ENCODE measurements at regions not wholly inside any gene's neighbourhood (a gene's known extent, or its start where the extent isn't known, plus 50 kb on each side); places are given as distances from the start of the nearest gene placed in this dataset.

GRCh38 chr11:95372097-95372656, 141.2 kb upstream of the SESN3 start:
- no peak for DNase-seq (ENCODE audit: low read depth)
- in situ Hi-C loops (cut with HindIII; ENCODE audit: low sequenced_read_pairs) = no loop called here

DNA sequence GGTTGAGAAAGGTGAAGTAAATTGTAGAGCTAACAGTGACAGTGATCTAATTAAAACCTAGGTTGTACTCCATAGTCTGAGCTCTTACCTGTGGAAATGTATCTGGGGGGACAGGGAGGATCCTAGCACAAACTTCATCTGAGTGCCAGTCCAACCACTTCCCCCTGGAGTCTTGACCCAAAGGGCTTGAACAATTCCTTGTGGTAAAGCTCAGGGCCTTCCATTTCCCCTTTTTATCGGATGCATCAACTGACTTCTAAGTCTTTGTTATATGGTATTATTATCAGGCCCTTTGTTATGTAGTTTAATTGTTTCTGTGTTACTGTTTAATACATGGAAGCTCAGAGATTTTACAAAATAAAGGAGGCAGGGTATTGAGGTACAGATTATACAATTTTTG, 140.2 kb upstream of the SESN3 start:
- TF ChIP-seq, protein P1, sequence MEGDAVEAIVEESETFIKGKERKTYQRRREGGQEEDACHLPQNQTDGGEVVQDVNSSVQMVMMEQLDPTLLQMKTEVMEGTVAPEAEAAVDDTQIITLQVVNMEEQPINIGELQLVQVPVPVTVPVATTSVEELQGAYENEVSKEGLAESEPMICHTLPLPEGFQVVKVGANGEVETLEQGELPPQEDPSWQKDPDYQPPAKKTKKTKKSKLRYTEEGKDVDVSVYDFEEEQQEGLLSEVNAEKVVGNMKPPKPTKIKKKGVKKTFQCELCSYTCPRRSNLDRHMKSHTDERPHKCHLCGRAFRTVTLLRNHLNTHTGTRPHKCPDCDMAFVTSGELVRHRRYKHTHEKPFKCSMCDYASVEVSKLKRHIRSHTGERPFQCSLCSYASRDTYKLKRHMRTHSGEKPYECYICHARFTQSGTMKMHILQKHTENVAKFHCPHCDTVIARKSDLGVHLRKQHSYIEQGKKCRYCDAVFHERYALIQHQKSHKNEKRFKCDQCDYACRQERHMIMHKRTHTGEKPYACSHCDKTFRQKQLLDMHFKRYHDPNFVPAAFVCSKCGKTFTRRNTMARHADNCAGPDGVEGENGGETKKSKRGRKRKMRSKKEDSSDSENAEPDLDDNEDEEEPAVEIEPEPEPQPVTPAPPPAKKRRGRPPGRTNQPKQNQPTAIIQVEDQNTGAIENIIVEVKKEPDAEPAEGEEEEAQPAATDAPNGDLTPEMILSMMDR (IDR thresholded peaks at IDR 0.05; ENCODE audit: low read depth, low read length, missing control alignments) = no peak
- in situ Hi-C loops (cut with HindIII; ENCODE audit: low sequenced_read_pairs) = no loop called here

More at GRCh38 chr11:95372097-95372656, 141.2 kb upstream of the SESN3 start:
- no peak overlapping the region for H3K4me3 ChIP-seq (ENCODE audit: low read depth, low read length)
- TF ChIP-seq, protein P1 (IDR thresholded peaks at IDR 0.05; ENCODE audit: low read depth, low read length, missing control alignments) = no peak

DNA sequence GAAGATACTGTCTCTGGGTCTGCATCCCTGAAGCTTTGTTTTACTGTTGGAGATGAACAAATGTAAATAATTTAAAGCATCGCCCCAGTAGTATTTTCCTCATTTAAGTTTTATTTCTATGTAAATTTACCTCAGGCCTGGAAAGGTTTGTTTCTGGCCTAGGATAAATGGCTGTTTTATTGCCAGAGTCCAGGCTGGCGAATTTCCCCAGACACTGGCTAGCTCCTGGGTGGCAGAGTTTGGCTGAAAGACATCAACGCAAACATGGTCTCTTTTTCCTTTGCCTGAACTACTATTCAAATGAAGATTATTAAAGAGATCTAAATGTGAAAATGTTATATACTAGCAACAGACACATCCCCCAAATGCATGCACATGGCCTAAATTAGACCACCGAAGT, 136.7 kb upstream of the SESN3 start:
- TF ChIP-seq, protein P1 (IDR thresholded peaks at IDR 0.05; ENCODE audit: low read depth, low read length, missing control alignments) = no peak
- DNase-seq (ENCODE audit: low read depth) = no peak
- in situ Hi-C loops (cut with HindIII; ENCODE audit: low sequenced_read_pairs) = no loop called here
- no peak overlapping the region for H3K4me3 ChIP-seq (ENCODE audit: low read depth, low read length)

More for the DNA sequence above, 140.2 kb upstream of the SESN3 start:
- DNase-seq (ENCODE audit: low read depth) = no peak
- no peak overlapping the region for H3K4me3 ChIP-seq (ENCODE audit: low read depth, low read length)

DNA sequence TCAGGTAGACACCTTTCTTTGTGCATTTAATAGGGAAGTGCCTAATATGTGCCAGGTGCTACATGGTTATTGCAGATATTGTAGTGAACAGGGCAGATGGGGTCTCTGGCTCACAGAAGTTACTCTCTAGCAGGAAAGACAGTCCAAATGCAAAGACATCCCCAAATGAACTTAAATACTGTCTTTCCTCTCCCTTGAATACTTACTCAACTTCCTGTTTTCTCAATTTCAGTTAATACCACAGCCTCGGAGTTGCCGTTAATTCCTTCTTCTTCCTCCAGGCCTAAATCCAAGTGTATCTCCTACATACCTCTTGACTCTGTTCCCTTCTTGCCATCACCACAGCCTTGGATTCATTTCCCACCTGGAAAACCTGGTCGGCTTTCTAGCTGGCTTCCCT, 134.3 kb upstream of the SESN3 start:
- H3K4me3 ChIP-seq (ENCODE audit: low read depth, low read length) = no peak overlapping the region
- in situ Hi-C loops (cut with HindIII; ENCODE audit: low sequenced_read_pairs) = no loop called here

DNA sequence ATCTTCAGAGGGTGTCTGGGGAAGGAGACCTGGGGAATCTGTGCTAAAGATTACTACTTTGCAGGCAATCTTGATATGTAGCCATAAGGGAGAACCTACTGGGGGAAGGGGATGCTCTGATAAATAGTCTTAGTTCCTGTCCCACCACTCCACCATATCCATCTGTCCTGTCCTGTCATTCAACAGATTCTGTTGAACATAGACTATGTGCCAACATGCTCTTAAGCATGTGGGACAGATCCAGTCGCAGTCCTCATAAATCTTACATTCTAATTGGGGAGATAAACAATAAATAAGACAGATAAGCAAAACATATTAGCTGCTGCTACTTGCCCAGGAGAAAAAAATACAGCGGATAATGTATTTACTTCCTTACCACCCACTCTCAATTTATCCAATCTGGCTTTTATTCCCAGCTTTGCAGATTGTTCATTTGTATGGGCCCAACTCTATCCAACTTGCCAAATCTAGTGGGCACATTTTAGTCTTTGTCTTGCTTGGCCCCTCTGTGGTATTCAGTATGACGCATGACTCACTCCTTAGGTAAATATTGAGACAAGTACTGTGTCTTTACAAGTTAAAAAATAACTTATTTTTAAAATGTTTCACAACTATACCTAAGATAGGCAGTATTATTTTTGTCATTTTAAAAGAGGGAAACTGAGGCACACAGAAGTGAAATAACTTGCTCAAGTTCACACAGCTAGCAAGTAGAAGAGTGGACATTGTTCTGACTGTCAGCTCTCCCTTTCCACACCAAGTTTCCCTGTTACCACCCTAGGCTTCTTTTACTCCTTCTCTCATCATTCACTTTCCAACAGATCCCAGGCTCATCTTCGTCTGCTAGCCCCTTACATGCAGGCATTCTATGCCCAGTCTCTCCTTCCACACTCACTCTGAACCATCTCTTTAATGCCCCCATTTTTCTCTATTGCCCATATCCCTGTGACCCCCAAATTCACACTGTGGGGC, 133.6 kb upstream of the SESN3 start:
- TF ChIP-seq, protein P1 (IDR thresholded peaks at IDR 0.05; ENCODE audit: low read depth, low read length, missing control alignments) = no peak
- no peak overlapping the region for H3K4me3 ChIP-seq (ENCODE audit: low read depth, low read length)
- peak; percentile 22 for DNase-seq (ENCODE audit: low read depth)
- in situ Hi-C loops (cut with HindIII; ENCODE audit: low sequenced_read_pairs) = no loop called here

More for the DNA sequence above, 134.3 kb upstream of the SESN3 start:
- no peak for DNase-seq (ENCODE audit: low read depth)
- TF ChIP-seq, protein P1 (IDR thresholded peaks at IDR 0.05; ENCODE audit: low read depth, low read length, missing control alignments) = no peak

DNA sequence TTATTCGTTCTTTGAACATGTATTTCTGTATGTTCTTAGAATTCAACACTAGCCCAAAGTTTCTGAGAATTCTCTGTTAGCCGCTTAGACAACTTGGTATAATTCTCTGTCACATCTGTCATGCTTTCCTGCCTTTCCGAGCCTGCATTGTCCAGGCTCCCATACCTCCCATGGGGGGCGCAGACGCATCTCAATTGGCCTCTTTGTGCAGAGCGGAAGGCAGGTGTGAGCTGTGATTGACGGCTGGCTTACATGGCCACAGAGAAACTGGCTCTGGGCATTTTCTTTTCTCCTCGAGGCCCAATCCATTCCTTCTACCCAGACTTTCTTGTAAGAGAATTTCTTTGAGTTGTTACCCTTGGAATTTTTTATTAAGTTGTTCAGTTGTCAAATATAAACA, 132.7 kb upstream of the SESN3 start:
- in situ Hi-C loops (cut with HindIII; ENCODE audit: low sequenced_read_pairs) = no loop called here
- TF ChIP-seq, protein P1 (IDR thresholded peaks at IDR 0.05; ENCODE audit: low read depth, low read length, missing control alignments) = no peak
- DNase-seq (ENCODE audit: low read depth) = no peak
- no peak overlapping the region for H3K4me3 ChIP-seq (ENCODE audit: low read depth, low read length)
